HG03378 (cell line): ENCODE measurements at regions not wholly inside any gene's neighbourhood (a gene's known extent, or its start where the extent isn't known, plus 50 kb on each side); places are given as distances from the start of the nearest gene placed in this dataset.

ENCODE experiments used
- ATAC-seq: cut with Tn5 transposase; IDR thresholded peaks from one replicate; pipeline ENCODE4 v1.9.1; 2021; ENCODE audit warnings: mild to moderate bottlenecking, moderate library complexity; ENCODE audit not compliant: unreplicated experiment

DNA sequence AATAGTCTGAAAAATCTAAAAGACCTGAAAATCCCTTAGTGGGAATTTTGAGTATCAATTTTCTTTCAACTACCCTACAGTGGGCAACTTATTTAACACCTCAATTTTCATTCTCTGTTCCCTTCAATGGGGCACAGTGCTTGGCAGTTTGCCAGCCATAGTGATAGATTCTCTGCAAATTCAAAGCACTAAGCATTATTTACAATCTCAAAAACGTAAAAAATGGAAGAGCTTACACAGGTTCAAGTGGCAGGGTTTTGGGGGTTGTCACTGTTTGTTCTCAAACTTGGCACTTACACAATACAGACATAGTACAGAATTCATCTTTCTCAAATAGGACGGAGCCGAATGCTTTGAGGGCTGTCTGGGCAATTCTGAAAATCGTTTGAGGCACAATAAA lies 515.0 kb downstream of the EFNA5 start:
- ATAC-seq: no peak

- no peak for ATAC-seq
Observed at GRCh38 chr5:107154593-107154992, 516.1 kb downstream of the EFNA5 start.

- ATAC-seq: no peak
Observed at GRCh38 chr5:107153283-107153682, 517.5 kb downstream of the EFNA5 start.

DNA sequence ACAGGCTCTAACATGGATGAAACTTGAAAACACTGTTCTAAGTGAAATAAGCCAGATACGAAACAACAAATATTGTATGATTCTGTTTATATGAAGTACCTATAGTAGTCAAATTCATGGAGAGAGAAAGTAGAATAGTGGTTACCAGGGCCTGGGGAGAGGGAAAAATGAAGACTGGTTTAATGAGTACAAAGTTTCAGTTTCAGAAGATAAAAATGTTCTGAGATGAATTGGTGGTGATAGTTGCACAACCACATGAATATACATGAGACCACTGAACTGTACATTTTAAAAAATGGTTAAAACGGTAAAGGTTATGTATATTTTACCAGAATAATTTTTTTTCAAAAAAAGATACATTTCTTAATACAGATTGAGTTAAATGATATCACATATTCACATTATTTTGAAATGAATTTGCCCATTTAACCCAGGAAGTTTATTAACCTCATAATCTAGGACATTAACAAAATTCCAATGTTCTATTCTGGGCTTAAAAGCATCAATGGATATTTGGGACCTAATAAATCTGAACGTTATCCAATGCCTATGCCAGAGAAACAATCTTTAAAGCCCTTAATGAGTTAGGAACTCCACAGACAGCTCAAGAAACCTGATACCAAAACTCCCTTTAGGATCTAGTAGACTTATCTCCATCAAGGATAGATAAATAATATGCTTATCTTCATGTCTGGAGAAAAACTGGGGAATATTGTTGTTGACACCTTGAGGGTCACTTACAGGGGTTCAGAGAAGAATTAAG lies 521.3 kb downstream of the EFNA5 start:
- peak; percentile 95 for ATAC-seq

GRCh38 chr5:107147589-107147988 lies 523.1 kb downstream of the EFNA5 start:
- ATAC-seq: no peak

DNA sequence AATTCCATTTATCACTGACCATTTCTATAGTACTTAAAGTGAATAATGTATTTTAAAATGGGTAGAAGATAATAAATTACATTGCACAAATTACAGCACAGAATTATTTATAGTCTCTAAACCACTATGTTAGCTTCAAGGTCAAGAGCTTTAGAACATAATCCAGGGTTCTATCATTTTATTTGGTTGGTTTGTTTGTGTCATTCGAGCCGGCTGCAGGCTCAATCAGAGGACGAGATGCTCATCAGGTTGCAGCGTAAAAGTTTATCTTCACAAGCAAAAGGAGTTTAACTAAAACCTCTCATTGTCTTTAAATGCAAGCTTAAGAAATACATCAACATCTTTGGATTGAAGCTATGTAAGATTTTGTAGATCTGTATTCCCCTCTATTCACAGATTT lies 523.8 kb downstream of the EFNA5 start:
- no peak for ATAC-seq

GRCh38 chr5:107135391-107135790 lies 535.3 kb downstream of the EFNA5 start:
- no peak for ATAC-seq

DNA sequence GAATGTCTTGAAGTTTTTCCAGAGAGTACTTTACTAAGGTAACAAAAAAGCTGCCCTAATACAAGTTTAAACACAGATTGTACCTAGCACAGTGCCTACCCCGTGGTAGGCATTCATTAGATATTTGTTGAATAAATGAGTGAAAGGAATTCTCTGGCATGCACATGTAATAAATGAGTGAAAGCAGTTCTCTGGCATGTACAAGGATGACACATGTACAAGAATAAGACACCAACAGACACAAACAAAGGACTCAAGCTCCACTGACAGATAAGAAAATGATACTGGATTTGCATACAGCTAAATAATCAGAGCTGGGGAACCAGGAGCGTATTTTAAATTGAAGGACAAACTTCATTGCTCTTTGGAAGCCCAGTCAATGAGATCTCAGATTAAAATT lies 535.8 kb downstream of the EFNA5 start:
- no peak for ATAC-seq

DNA sequence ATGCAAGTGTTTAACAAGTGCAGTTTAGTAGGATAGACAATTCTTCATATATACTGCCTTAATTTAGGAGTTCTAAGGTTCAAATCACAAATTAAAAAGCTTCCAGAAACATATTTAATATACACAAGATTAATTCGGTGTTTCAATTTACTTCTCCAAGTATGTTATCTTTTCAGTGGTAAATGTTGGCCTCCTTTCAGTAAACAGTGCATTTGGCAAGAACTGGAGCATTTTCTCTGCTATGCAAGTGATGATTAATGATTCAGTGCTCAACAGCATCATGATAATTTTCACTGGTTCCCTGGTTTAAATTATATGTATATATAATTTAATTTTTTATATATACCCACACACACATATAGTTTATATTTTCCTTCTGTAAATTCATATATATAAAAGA lies 541.7 kb downstream of the EFNA5 start:
- ATAC-seq: no peak

GRCh38 chr5:107127878-107128277 lies 542.9 kb downstream of the EFNA5 start:
- no peak for ATAC-seq

DNA sequence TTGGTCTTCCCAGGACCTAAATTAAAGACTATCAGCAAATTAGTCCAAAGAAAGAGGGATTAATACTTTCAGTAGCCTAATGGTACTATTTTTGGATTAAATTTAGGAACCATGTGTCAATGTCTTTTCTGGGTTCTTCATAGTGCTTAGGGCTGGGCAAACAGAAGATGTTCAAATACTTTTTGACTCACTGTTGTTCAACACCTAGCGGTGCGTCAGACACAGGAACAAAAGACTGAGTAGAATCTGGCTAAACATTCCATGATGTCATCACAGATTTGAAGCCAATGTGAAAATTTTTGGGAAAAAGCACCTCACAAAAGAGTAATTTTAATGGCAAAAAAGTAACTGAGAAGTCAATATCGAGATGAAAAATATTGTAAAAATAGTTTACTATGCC lies 544.4 kb downstream of the EFNA5 start:
- ATAC-seq: no peak

DNA sequence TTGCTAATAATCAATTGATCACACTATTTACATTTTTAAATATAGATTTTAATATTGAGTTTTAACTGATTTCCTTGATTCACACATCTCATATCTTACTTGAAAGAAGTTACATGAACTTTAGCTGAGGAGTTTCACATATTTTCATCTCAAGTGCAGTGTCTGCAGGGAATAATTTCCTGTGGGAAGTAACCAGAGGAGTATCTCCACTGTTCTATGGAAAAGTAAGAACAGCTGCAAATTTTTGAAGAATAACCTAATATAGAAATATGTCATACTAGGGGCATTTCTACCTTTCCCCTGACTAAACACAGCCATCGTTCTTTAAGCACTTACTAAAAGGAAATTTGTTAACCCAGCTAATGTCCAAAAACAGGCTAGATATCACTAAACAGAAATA lies 546.4 kb downstream of the EFNA5 start:
- no peak for ATAC-seq

- no peak for ATAC-seq
Observed at GRCh38 chr5:107123014-107123413, 547.7 kb downstream of the EFNA5 start.

DNA sequence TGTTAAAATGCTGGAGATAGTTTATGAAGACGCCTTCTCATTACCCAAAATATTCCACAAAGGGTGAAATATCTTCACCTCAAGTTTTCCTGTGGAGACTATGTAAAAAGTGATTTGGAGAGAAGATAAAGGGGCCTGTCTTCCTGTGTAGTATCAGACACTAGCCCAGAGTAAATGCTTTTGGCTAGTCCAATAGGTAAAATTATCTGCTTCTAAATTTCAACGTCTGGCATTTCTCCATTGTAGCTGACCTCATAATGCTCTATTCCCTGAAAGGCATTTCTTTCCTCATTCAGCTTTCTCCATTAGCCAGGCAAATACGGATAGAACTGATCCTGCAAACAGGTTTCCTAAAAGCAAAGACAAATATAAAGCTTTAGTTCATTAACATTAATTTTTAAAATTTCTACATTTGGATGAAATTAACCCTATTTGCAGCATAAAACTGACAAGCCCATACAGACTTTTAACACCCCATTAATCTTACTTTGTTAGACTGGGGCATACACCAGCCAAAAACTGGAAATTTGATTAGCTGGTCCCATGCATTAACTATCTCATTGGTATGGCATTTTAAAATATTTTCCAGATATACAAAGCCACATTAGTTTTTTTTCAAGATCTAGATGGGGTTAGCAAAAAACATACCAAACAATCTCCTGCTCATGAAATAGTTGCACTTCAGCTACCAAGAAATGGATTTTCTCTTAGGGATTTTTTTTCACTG lies 548.8 kb downstream of the EFNA5 start:
- ATAC-seq: no peak

DNA sequence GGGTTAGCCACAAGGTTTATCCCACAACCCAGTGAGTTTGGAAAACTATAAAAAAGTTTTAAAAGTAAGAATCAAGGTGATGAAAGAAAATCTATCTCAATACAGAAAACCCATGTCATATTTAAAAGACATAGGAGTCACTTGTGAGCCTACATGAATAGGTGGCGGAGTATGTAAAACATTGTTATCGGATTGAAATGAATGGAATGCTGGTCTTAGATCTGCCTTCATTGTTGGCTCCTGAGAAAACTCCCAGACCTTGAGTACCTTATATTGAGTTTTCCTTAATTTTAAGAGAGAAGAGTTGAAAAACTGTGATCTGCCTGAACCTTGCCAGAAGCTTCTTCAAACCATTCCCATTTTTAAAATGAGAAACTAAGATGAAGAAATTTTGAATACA lies 551.1 kb downstream of the EFNA5 start:
- ATAC-seq: no peak

GRCh38 chr5:107118184-107119019 lies 552.3 kb downstream of the EFNA5 start:
- no peak for ATAC-seq

GRCh38 chr5:107112216-107112615 lies 558.5 kb downstream of the EFNA5 start:
- ATAC-seq: no peak

DNA sequence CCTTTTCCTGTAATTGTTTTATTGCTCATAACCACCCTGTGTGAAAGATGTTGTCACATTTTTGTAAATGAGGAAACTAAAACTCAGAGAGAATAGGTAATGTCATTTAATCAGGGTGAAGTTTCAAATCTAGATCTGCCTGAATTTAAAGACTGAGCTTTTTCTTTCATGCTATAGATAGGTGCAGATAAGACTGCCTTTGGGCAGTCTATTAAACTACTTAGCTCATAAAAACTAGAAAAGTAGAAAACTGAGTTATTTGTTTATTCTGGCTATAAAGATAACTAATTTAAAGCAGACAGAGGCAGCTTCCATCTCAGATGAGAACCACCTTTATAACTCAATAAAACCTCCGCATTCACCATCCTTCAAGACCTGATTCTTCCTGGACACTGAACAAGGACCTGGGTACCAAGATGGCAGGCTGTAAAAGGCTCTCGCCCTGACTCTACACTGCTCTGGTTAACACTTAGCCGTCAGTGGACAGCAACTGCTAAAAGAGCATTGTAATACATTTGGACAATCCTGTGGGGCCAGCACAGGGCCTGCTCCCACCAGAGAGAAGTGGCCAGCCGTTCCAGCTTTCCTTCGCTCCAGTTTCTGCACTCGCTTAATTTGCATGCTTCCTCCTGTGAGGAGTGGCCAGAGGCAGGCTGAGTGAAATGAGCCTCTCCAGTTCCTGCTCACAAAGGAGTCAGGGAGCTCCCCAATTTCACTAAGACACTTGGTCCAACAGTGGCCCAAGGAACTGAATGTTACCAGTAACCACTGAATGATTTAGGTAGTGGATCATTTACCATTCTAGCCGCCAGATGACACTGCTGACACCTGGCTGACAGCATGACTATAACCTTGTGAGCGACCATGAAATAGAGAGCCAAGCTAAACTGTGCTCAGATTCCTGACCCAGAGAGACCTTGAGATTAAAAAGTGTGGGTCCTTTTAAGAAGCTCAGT lies 566.4 kb downstream of the EFNA5 start:
- peak; percentile 78 for ATAC-seq

DNA sequence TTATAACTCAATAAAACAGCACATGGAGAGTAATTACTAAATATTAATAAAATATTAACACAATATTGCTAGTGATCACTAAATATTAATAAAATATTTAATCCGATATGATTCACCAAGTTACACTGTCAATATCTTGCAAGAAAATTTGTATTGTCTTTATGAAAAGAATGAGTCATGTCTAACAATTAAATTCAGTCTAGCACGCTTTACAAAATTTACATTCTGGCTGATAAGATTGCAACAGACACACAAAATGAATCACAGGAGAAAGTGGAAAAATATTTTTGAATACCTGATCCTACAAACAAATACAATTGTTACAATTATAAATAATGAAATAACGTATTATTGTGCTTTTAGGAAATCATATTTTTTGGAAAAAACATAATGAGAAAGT lies 567.2 kb downstream of the EFNA5 start:
- no peak for ATAC-seq

DNA sequence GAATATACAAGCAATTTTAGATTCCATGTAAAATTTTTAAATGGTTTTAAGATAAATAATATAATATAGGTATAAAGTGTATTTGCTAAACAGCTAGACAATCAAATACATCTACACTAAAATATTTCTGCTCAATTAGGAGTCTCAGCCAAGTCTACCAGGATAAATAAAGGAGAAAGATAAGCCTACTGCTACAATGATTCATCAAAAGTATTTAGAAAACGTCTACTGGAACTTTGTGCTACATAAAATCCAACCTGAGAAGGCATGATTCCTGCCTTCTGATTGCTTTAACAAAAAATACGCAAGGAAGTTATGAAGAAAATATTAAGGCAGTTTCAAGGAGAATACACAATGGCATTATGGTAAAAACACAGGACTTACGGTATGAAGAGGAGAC lies 570.6 kb downstream of the EFNA5 start:
- ATAC-seq: no peak

DNA sequence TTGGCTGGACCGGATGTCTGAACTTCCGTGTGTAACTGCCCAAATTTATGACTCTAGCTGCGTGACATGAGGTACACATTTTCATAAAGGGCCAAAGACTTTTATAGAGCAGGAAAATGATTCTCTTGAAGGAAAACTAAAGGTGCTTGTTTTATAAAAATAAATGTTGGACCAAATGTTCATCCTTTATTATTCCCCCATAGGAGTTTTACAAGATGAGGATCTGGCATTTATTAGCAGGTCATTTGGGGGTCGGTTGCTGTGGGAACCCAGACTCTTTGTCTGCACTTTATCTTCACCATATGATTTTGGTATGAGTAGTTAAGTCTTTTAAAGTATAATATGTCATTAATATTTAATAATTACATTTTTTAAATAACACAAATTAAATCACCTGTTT lies 571.2 kb downstream of the EFNA5 start:
- ATAC-seq: no peak
